Activated T-cell treated with anti-CD3 and anti-CD28 coated beads, Interleukin-2, amount 50 U/mL, for 24 hours (primary cell): ENCODE measurements at regions not wholly inside any gene's neighbourhood (a gene's known extent, or its start where the extent isn't known, plus 50 kb on each side); places are given as distances from the start of the nearest gene placed in this dataset.

Source experiments
- DNase-seq: peaks from one replicate; pipeline ENCODE4 v3.0.0-alpha.2; 2020
- H3K27ac Mint-ChIP-seq: 2 replicates; pipeline ENCODE4 v1.8.0; 2020; ENCODE audit warnings: mild to moderate bottlenecking, mixed read lengths
- H3K27me3 Mint-ChIP-seq: 2 replicates; pipeline ENCODE4 v1.8.0; 2020; ENCODE audit warnings: mixed read lengths
- H3K36me3 Mint-ChIP-seq: 2 replicates; pipeline ENCODE4 v1.8.0; 2020; ENCODE audit warnings: low read depth, mixed read lengths
- H3K4me1 Mint-ChIP-seq: 2 replicates; pipeline ENCODE4 v1.8.0; 2020; ENCODE audit warnings: low read depth, mixed read lengths
- H3K4me3 Mint-ChIP-seq: 2 replicates; pipeline ENCODE4 v1.8.0; 2020; ENCODE audit warnings: mild to moderate bottlenecking, moderate library complexity, mixed read lengths
- H3K9me3 Mint-ChIP-seq: 2 replicates; pipeline ENCODE4 v1.8.0; 2020; ENCODE audit warnings: mixed read lengths

- H3K27me3 Mint-ChIP-seq = no peaks in the 10 kb centered on the region
- no peak overlapping the region for H3K4me3 Mint-ChIP-seq
Measured at GRCh38 chr14:42554091-42554490, 947.4 kb downstream of the LRFN5 start.

GRCh38 chr14:42550310-42550709, 943.6 kb downstream of the LRFN5 start:
- Mint-ChIP-seq H3K36me3 (no peaks in the 10 kb centered on the region), H3K4me1 (no peaks in the 10 kb centered on the region), H3K9me3 (peaks cover 20% of the 10 kb centered on the region), H3K27me3 (no peaks in the 10 kb centered on the region), H3K27ac (no peak overlapping the region), H3K4me3 (no peak overlapping the region)
- no peak for DNase-seq

More at GRCh38 chr14:42554091-42554490, 947.4 kb downstream of the LRFN5 start:
- Mint-ChIP-seq H3K27ac (no peak overlapping the region), H3K4me1 (no peaks in the 10 kb centered on the region), H3K9me3 (peaks cover 14% of the 10 kb centered on the region), H3K36me3 (no peaks in the 10 kb centered on the region)
- DNase-seq = no peak

GRCh38 chr14:42548349-42548748, 941.7 kb downstream of the LRFN5 start:
- no peak overlapping the region for H3K27ac Mint-ChIP-seq
- no peaks in the 10 kb centered on the region for H3K27me3 Mint-ChIP-seq
- H3K4me3 Mint-ChIP-seq = no peak overlapping the region
- no peak for DNase-seq
- H3K4me1 Mint-ChIP-seq = no peaks in the 10 kb centered on the region
- H3K9me3 Mint-ChIP-seq = peaks cover 18% of the 10 kb centered on the region
- no peaks in the 10 kb centered on the region for H3K36me3 Mint-ChIP-seq

GRCh38 chr14:42545636-42546035, 939.0 kb downstream of the LRFN5 start:
- H3K27ac Mint-ChIP-seq = no peak overlapping the region
- no peaks in the 10 kb centered on the region for H3K27me3 Mint-ChIP-seq
- H3K9me3 Mint-ChIP-seq = peaks cover 20% of the 10 kb centered on the region
- no peaks in the 10 kb centered on the region for H3K36me3 Mint-ChIP-seq
- no peak overlapping the region for H3K4me3 Mint-ChIP-seq
- DNase-seq = no peak
- H3K4me1 Mint-ChIP-seq = no peaks in the 10 kb centered on the region

GRCh38 chr14:42541535-42542001, 934.9 kb downstream of the LRFN5 start:
- H3K4me1 Mint-ChIP-seq = no peaks in the 10 kb centered on the region
- DNase-seq = no peak
- H3K27me3 Mint-ChIP-seq = no peaks in the 10 kb centered on the region
- H3K4me3 Mint-ChIP-seq = no peak overlapping the region
- H3K9me3 Mint-ChIP-seq = peaks cover 7% of the 10 kb centered on the region
- no peak overlapping the region for H3K27ac Mint-ChIP-seq
- no peaks in the 10 kb centered on the region for H3K36me3 Mint-ChIP-seq

GRCh38 chr14:42535397-42535796, 928.7 kb downstream of the LRFN5 start:
- peaks cover 4% of the 10 kb centered on the region for H3K9me3 Mint-ChIP-seq
- no peak for DNase-seq
- no peaks in the 10 kb centered on the region for H3K4me1 Mint-ChIP-seq
- H3K4me3 Mint-ChIP-seq = no peak overlapping the region
- no peak overlapping the region for H3K27ac Mint-ChIP-seq
- H3K27me3 Mint-ChIP-seq = no peaks in the 10 kb centered on the region
- no peaks in the 10 kb centered on the region for H3K36me3 Mint-ChIP-seq

GRCh38 chr14:42533476-42533875, 926.8 kb downstream of the LRFN5 start:
- no peak for DNase-seq
- no peaks in the 10 kb centered on the region for H3K36me3 Mint-ChIP-seq
- no peak overlapping the region for H3K4me3 Mint-ChIP-seq
- peaks cover 4% of the 10 kb centered on the region for H3K9me3 Mint-ChIP-seq
- no peak overlapping the region for H3K27ac Mint-ChIP-seq
- no peaks in the 10 kb centered on the region for H3K4me1 Mint-ChIP-seq
- H3K27me3 Mint-ChIP-seq = no peaks in the 10 kb centered on the region

- no peak for DNase-seq
- no peaks in the 10 kb centered on the region for H3K36me3 Mint-ChIP-seq
- peaks cover 4% of the 10 kb centered on the region for H3K9me3 Mint-ChIP-seq
- H3K4me1 Mint-ChIP-seq = no peaks in the 10 kb centered on the region
- no peak overlapping the region for H3K4me3 Mint-ChIP-seq
- no peak overlapping the region for H3K27ac Mint-ChIP-seq
- no peaks in the 10 kb centered on the region for H3K27me3 Mint-ChIP-seq
Measured at GRCh38 chr14:42532194-42532593, 925.5 kb downstream of the LRFN5 start.

- H3K9me3 Mint-ChIP-seq = no peaks in the 10 kb centered on the region
- no peak overlapping the region for H3K4me3 Mint-ChIP-seq
- H3K4me1 Mint-ChIP-seq = no peaks in the 10 kb centered on the region
- no peaks in the 10 kb centered on the region for H3K36me3 Mint-ChIP-seq
- no peak for DNase-seq
- H3K27me3 Mint-ChIP-seq = no peaks in the 10 kb centered on the region
- H3K27ac Mint-ChIP-seq = no peak overlapping the region
Measured at GRCh38 chr14:42527141-42527540, 920.5 kb downstream of the LRFN5 start.

GRCh38 chr14:42523666-42524065, 917.0 kb downstream of the LRFN5 start:
- DNase-seq = no peak
- Mint-ChIP-seq H3K36me3 (no peaks in the 10 kb centered on the region), H3K27me3 (no peaks in the 10 kb centered on the region), H3K4me1 (no peaks in the 10 kb centered on the region), H3K4me3 (no peak overlapping the region), H3K9me3 (no peaks in the 10 kb centered on the region), H3K27ac (no peak overlapping the region)

- Mint-ChIP-seq H3K4me1 (no peaks in the 10 kb centered on the region), H3K27me3 (no peaks in the 10 kb centered on the region), H3K9me3 (peaks cover 16% of the 10 kb centered on the region), H3K27ac (no peak overlapping the region), H3K36me3 (no peaks in the 10 kb centered on the region), H3K4me3 (no peak overlapping the region)
- no peak for DNase-seq
Measured at GRCh38 chr14:42517806-42518500, 911.3 kb downstream of the LRFN5 start.

- Mint-ChIP-seq H3K4me3 (no peak overlapping the region), H3K9me3 (peaks cover 19% of the 10 kb centered on the region), H3K27me3 (no peaks in the 10 kb centered on the region), H3K27ac (no peak overlapping the region), H3K4me1 (no peaks in the 10 kb centered on the region), H3K36me3 (no peaks in the 10 kb centered on the region)
- no peak for DNase-seq
Measured at GRCh38 chr14:42513837-42514236, 907.2 kb downstream of the LRFN5 start.

- H3K4me3 Mint-ChIP-seq = no peak overlapping the region
- no peak overlapping the region for H3K27ac Mint-ChIP-seq
- no peak for DNase-seq
- no peaks in the 10 kb centered on the region for H3K36me3 Mint-ChIP-seq
- H3K9me3 Mint-ChIP-seq = peaks cover 13% of the 10 kb centered on the region
- H3K27me3 Mint-ChIP-seq = no peaks in the 10 kb centered on the region
- no peaks in the 10 kb centered on the region for H3K4me1 Mint-ChIP-seq
Measured at GRCh38 chr14:42510071-42510470, 903.4 kb downstream of the LRFN5 start.

- peaks cover 6% of the 10 kb centered on the region for H3K9me3 Mint-ChIP-seq
- H3K27ac Mint-ChIP-seq = no peak overlapping the region
- H3K36me3 Mint-ChIP-seq = no peaks in the 10 kb centered on the region
- DNase-seq = no peak
- no peak overlapping the region for H3K4me3 Mint-ChIP-seq
- H3K4me1 Mint-ChIP-seq = no peaks in the 10 kb centered on the region
- no peaks in the 10 kb centered on the region for H3K27me3 Mint-ChIP-seq
Measured at GRCh38 chr14:42508209-42508946, 901.7 kb downstream of the LRFN5 start.

GRCh38 chr14:42504433-42504832, 897.8 kb downstream of the LRFN5 start:
- Mint-ChIP-seq H3K36me3 (no peaks in the 10 kb centered on the region), H3K4me1 (no peaks in the 10 kb centered on the region), H3K27me3 (no peaks in the 10 kb centered on the region), H3K9me3 (peaks cover 3% of the 10 kb centered on the region), H3K27ac (no peak overlapping the region), H3K4me3 (no peak overlapping the region)
- DNase-seq = no peak
